SK-N-SH treated with all-trans-retinoic acid at 6 μM for 48 hours (cell line): ENCODE measurements at regions not wholly inside any gene's neighbourhood (a gene's known extent, or its start where the extent isn't known, plus 50 kb on each side); places are given as distances from the start of the nearest gene placed in this dataset.

Source experiments
- BACH2 ChIP-seq: fragments of 250-450 bp; sonication (Bioruptor Pico); IDR thresholded peaks from 2 replicates; pipeline ENCODE4 v1.9.0; 2021; ENCODE audit warnings: mild to moderate bottlenecking, borderline replicate concordance
- GLIS3 ChIP-seq: fragments of 250-450 bp; sonication (Bioruptor Pico); IDR thresholded peaks from 2 replicates; pipeline ENCODE4 v1.5.0; 2020; ENCODE audit warnings: mild to moderate bottlenecking, moderate library complexity
- RARB ChIP-seq: fragments of 250-450 bp; sonication (Bioruptor Pico); IDR thresholded peaks from 2 replicates; pipeline ENCODE4 v1.8.0; 2021; ENCODE audit warnings: mild to moderate bottlenecking, moderate library complexity
- ZNF70 ChIP-seq: fragments of 450-650 bp; formaldehyde crosslinking; IDR thresholded peaks from 2 replicates; pipeline ENCODE4 v1.5.0; 2020; ENCODE audit warnings: mild to moderate bottlenecking, moderate library complexity
- TF ChIP-seq, protein P1 (sequence below): fragments of 250-450 bp; sonication (Bioruptor Pico); IDR thresholded peaks from 2 replicates; pipeline ENCODE4 v1.8.0; 2020; ENCODE audit warnings: mild to moderate bottlenecking, moderate library complexity, borderline replicate concordance

DNA sequence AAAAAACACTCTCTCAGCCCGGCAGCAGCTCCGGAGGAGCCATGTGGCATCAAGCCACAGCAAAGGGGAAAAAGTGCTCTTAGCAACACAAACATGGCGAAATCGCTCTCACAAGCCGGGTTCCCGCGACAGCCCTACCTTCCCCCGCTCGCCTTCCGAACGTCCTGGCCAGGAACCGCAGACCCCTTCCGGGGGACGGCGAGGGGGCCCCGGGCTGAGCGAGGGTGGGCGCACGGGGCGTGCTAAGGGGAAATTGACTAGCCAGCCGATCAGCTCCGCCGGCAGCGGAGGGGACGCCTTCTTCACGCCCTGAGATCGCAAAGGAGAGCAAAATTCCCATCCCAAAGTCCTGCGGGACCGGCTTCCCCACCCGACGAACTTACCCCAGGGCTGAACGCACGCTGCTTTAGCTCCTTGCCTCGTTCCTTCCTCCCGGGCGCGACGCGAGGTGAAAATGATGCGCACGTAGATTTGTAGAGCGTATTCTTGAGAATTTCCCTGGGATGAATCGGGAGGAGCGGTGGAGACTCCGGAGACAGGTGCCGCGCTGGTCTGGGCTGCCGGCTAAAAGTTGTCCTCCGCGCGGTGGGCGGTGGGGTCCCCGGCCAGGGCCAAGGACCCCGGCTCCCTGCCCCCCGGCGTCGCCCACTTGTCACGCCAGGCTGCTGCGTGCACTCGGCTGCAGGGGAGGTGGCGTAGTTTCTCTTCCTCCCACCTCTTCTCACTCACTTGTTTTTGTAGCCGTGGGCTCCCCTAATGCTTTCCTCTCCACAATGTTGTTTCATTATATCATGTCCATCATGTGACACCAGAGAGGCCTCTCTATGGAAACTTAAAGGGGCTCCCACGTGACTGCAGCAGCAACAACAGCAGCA lies 220.1 kb upstream of the MKLN1 start:
- no peak for TF ChIP-seq BACH2 (CRISPR knock-in tag)
- TF ChIP-seq, protein P1, sequence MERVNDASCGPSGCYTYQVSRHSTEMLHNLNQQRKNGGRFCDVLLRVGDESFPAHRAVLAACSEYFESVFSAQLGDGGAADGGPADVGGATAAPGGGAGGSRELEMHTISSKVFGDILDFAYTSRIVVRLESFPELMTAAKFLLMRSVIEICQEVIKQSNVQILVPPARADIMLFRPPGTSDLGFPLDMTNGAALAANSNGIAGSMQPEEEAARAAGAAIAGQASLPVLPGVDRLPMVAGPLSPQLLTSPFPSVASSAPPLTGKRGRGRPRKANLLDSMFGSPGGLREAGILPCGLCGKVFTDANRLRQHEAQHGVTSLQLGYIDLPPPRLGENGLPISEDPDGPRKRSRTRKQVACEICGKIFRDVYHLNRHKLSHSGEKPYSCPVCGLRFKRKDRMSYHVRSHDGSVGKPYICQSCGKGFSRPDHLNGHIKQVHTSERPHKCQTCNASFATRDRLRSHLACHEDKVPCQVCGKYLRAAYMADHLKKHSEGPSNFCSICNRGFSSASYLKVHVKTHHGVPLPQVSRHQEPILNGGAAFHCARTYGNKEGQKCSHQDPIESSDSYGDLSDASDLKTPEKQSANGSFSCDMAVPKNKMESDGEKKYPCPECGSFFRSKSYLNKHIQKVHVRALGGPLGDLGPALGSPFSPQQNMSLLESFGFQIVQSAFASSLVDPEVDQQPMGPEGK, result no peak
- no peak for TF ChIP-seq RARB
- no peak for TF ChIP-seq GLIS3
- no peak for TF ChIP-seq ZNF70 (CRISPR knock-in tag)
